Omental fat pad (tissue), 3 donors: ENCODE measurements at regions not wholly inside any gene's neighbourhood (a gene's known extent, or its start where the extent isn't known, plus 50 kb on each side); places are given as distances from the start of the nearest gene placed in this dataset.

Experiments
- ATAC-seq: fragments of 150-250 bp; one replicate; pipeline ENCODE4 v1.9.1; 2016; ENCODE audit warnings: mild to moderate bottlenecking, moderate library complexity; ENCODE audit not compliant: low FRiP score
- DNase-seq: peaks from one replicate; pipeline ENCODE4 v3.0.0-alpha.2; 2019; ENCODE audit warnings: low spot score
- CTCF ChIP-seq, 3 donors: fragments of 450-650 bp; IDR thresholded peaks; one replicate each; pipeline ENCODE4 v1.5.1; 2016 to 2017; ENCODE audit warnings: antibody characterized with exemption in 3 of 3, mild to moderate bottlenecking in 3 of 3, moderate library complexity in 2 of 3

DNA sequence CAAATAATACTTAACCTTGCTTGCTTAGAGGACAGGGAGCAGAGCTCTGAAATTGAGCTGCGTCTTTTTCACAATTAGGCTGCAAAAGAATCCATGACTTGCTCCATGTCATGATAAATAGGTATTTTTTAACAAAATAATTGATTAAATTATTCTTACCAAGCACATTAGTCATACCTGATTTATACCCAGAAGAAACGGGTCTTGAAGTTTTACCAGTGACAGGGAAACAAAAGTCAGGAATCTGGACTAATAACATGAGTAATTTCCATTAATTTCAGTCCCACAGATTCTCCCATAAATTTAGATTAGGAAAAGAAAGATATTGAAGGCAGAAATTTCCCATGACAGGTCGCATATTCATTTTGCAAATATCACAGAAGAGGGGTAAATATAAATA, 85.0 kb upstream of the BMP5 start:
- TF ChIP-seq CTCF (IDR thresholded peaks at IDR 0.05) = no peak
- ATAC-seq (no peak), DNase-seq (no peak)

DNA sequence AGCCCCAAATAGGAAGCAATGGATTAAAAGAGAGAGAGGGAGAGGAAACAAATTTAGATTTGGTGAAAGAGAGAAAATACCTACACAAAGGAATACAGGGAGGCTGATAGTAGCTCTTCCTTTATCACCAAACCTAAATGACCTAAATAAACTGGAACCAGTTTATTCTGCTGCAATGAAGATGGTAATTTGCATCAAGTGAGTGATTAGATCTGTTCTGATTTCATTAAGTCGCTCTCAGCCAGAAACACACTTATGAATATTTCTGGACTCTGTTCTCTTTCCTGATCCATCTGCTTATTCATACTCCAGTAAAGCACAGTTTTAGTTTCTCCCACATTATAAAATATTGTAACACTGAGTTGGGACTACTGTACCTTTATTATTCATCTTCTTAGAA, 83.4 kb upstream of the BMP5 start:
- no peak for TF ChIP-seq CTCF (IDR thresholded peaks at IDR 0.05)
- DNase-seq (no peak), ATAC-seq (no peak)

- ATAC-seq (no peak), DNase-seq (no peak)
- no peak for TF ChIP-seq CTCF (IDR thresholded peaks at IDR 0.05)
Measured at GRCh38 chr6:55957961-55958422, 82.6 kb upstream of the BMP5 start.

- ATAC-seq = no peak
- no peak for TF ChIP-seq CTCF (IDR thresholded peaks at IDR 0.05)
- no peak for DNase-seq
Measured at GRCh38 chr6:55955684-55956083, 80.3 kb upstream of the BMP5 start.

DNA sequence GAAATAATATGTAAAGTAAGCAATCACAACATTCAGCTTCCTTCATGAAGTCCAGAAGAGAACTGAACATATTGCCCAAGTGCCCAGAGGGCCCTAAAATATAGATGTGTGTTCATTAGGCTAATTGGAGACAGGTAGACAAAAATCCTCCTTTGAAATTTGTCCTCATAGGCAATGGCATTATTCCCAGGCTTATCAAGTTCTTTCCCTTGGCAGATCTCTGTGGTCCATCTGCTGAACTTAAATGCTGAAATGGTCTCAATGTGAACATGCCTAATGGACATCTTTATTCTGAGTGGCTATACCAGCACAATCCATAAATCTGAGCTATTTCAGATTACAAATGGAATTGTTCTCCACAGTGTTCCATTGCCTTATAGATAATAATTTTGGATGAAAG, 79.0 kb upstream of the BMP5 start:
- DNase-seq = no peak
- TF ChIP-seq CTCF (IDR thresholded peaks at IDR 0.05) = no peak
- no peak for ATAC-seq

- ATAC-seq = no peak
- TF ChIP-seq CTCF (IDR thresholded peaks at IDR 0.05) = no peak
- no peak for DNase-seq
Measured at GRCh38 chr6:55953335-55953734, 77.9 kb upstream of the BMP5 start.

DNA sequence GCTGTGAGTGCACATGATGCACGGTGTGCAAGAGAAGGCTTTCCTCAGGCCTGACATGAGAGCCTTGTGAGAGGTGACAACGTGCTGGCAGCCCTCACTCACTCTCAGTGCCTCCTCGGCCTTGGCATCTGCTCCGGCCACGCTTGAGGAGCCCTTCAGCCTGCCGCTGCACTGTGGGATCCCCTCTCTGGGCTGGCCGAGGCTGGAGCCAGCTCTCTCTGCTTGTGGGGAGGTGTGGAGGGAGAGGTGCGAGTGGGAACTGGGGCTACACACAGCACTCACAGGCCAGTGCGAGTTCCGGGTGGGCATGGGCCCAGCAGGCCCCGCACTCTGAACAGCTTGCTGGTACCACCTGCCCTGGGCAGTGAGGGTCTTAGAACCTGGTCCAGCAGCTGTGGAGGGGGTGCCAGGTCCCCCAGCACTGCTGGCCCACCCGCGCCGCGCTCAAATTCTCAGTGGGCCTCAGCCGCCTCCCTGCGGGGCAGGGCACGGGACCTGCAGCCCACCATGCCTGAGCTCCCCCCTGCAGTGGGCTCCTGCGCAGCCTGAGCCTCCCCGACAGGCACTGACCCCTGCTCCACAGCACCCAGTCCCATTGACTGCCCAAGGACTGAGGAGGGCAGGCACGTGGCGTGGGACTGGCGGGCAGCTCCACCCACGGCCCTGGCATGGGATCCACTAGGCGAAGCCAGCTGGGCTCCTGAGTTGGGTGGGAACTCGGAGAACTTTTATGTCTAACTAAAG, 74.9 kb upstream of the BMP5 start:
- TF ChIP-seq CTCF (IDR thresholded peaks at IDR 0.05) = no peak
- DNase-seq (no peak), ATAC-seq (peak; percentile 10)
